ENCODE measurements at regions not wholly inside any gene's neighbourhood (a gene's known extent, or its start where the extent isn't known, plus 50 kb on each side); places are given as distances from the start of the nearest gene placed in this dataset.
"Not testable (repeated sequence)": the region's sequence is repeated elsewhere in the genome, so short reads cannot be mapped to it uniquely, and the experiment has no call there.

DNA sequence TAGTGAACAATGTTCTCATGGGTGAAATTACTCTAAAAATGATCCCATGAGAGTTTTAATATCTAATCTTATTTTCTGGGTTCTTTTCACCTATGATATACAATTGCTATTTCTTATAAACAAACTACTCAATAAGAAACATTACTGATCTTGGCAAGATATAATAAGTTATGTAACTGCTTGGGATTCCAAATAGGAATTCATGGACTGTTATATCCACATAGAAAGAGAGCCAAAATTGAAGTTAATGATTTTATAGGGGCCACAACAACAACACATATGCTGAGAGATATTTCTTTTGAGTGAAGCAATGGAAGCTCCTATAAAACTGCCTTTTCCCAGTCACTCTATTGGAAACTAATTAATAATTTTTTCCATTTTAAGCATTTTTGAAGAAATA is 90.4 kb upstream of the TLL1 start:
- no peak for DNase-seq

DNA sequence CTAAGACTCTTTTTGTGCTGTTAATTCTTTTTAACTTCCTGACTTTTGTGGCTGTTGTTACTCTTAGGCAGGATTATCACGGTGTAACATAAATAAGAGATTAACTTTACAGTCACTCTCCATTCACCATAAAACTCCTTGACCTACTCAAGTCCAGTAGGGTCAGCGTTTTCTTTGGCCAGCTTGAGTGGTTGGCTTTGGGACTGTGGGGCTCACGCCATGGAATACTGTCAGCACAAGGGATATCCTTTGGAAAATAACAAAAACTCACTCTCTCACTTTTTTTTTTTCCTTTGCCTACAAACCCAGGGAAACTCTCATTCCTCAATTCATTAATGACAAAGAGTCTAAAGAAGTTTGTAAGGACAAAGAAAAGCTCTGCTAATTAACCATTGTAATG is 89.4 kb upstream of the TLL1 start:
- DNase-seq = no peak

DNA sequence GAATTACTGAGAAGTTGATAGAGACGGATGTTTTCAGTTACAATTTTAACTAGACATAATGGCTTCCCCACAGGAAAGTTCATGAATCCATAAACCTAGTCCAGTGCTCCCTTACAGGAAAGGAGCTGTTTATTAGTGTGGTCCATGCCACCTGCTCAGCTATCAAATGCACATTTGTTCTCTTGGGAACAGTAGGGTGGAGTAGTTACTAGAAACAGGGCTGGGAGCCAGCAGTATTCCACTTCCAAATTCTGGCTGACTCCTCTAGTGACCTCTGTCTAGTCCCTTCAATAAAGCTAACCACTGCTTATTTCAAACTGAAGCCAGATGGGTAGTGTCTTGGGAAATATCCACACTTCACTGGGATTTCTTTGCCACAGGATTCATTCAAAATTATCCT is 88.4 kb upstream of the TLL1 start:
- no peak for DNase-seq

DNA sequence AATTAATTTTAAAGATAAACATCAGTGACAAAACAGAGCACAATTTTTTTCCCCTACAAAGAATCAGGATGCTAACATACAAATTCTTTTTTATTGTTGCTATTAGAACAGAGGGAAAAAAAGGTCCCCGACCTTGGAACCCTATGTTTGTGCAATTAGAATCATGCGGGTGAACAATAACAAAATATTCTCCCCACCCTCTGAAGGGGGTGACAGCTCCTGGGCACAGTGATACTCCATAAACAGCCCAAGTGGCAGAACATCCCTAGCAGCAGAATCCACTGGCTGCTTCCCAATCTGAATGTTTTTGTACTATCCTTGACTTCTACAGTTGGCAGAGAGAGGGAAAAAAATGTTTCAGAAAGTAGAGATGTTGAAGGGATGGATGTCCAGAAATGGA is 87.7 kb upstream of the TLL1 start:
- no peak for DNase-seq

DNA sequence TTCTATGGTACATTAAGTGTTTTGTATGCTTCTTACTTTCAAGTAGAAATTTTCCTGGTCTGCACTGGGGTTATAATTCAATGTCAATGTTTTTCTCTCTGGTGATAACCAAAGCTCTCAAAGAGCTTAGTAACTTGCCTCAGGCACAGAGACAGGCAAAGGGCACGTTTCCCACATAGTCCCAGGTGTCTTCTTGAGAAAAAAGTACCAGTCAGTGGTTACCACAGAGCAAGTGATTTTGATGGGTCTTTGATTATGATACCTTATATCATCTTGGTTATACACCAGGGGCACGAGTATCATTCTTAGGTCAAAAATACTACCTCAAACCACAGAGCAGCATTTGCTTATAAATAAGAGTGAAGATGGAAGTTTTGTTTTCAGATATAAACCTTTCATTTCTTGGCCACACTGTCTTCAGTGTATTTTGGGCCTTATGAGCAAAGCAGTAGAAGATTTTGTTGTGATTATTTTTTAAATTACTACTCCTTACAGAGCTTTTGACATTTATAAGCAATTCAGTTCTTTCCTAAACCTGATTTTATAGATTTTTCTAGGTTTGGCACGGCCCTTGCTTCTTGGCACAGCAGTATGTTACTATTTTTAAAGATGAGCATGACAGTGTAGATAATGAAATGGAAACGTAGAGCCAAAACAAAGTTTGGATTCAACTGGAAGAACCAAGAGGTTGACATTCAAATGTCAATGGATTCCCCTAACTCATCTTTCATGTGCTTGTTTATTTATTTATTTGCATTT is 85.3 kb upstream of the TLL1 start:
- DNase-seq = no peak

DNA sequence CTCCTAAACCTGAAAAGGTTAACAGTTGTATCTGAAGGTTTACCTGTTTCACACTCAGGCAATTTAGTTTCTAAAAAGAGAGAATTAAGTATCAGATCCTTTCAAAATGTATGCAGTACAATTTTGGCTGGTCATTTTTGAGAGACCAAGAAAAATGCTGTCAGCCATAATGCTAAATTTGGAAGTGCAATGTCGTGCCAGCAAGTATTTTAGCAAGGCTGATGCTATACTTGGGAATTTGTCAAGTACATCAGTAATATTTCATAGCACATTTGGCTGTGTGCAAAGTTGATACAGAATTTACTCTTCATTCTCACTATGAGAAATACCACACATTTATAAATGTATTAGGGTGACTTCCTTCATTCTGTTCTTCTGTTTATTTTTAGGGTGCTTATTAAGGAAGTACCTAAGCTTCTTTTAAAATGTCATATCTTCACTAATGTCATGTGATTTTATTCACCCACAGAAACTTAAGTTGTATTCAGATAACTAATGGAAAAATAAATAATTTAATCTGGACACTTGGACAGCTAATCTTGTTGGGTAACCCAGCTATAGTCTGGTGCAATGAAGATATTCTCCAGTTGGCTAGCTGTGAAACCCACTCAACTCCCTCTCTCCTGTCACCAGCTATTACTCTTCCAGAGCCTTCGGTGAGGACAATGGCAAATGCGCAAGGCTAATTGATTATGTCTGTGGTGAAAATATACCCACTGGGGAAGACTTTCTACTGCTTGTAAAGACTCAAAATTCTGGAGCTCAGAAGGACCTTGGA is 84.2 kb upstream of the TLL1 start:
- no peak for DNase-seq

DNA sequence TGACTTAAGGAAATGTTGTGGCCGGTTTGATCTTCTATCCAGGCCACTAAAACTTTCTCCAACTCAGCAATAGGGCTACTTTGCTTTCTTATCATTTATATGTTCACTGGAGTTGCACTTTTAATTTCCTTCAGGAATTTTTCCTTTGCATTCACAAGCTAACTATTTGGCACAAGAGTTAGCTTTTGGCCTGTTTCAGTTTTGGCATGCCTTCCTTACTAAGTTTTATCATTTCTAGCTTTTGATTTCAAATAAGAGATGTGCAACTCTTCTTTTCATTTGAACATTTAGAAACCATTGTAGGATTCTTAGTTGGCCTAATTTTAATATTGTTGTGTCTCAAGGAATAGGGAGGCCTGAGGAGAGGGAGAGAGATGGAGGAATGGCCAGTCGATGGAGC is 79.8 kb upstream of the TLL1 start:
- DNase-seq = no peak

DNA sequence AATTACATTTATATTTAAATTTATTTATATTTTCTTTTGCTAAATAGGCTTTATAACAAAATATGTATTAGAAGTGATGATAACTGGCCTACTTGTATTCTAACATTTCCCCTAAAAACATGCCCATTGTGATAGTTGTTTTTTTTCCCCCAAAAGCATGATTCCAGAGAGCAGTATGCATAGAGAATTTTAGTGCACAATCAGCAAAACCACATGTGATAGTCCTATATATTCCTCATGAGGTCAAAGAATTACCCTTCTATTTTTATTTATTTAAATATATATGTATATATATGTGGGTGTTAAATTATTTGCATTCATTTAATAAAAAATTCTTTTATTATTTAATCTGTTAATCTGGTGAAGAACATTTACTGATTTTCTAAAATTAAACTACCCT is 78.2 kb upstream of the TLL1 start:
- DNase-seq = no peak

DNA sequence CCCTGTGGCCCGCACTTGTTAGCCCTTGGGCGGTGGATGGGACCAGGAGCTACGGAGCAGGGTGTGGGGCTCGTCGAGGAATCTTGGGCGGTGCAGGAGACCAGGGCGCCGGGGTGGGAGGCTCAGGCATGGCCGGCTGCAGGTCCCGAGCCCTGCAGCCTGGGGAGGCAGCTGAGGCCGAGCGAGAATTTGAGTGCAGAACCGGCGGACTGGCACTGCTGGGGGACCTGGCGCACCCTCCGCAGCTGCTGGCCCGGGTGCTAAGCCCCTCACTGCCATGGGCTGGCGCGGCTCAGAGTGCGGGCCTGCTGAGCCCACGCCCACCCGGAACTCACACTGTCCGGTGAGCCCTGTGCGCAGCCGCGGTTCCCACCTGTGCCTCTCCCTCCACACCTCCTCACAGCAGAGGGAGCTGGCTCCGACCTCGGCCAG is 73.6 kb upstream of the TLL1 start:
- no peak for DNase-seq

DNA sequence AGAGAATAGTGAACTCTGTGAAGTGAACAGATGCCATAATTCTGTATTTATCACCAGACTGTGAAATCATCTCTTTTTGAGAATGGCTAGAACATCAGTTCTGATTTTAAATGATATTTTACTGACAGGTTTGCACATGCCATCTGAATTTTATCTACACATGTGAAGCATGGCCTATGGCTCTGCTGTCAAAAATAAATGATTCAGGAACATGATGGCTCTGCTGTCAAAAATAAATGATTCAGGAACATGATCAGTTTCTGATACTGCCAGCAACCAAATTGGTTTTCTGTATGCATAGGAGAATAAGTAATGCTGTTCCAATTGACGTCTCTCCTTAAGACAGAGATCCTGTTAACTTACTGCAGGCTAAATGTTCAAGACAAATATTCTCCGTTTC is 70.6 kb upstream of the TLL1 start:
- DNase-seq = no peak

DNA sequence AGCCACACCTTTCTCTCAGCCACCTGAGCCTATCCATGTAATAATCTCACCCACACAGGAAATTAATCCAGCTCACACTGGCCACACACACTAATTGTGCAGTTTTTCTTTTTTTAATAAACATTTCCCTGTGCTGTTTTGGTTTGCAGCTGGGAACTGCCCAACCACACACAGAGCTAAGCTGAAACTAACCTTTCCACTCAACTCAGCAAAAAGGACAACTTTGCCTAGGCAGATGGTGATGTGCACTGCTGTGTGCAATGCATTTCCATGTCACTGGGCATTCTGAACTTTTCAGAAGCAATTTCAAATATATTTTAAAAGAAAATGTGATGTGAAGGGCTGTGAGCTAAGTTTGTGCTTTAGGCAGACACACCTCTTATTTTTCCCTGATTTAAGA is 70.0 kb upstream of the TLL1 start:
- no peak for DNase-seq

DNA sequence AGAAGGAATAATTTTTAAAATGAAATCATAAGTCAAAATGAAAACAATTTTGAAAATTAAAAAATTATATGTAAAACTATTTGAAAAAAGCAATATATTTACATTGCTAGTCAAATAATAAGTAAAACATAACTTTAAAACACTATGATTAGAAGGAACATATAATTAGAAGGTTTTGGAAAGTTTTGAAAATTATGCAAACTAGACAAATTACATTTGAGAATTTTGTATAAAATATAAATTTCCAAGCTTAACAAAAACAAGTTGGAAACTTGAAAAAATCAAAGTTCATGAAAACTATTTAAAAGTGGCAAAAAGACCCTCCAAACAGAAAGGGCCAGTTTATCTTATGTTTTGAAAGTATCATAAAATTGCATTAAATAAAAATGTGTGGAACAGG is 67.6 kb upstream of the TLL1 start:
- DNase-seq = no peak

DNA sequence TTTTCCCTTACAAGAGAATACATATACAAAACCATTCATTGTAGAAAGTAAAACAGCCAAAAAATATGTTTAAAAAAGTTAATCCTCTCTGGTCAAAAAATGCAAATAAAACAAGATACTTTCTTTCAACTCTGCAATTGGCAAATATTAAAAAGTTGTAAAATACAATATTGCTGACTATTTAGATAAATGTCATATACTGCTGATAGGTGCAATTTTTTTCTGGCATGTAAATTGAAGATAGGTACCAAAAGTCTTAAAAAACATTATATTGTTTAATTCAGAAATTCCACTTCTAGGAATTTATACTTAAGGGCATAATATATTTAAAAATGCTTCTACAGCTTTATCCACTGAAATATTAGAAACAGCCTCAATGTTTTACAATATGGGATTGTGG is 66.4 kb upstream of the TLL1 start:
- no peak for DNase-seq

DNA sequence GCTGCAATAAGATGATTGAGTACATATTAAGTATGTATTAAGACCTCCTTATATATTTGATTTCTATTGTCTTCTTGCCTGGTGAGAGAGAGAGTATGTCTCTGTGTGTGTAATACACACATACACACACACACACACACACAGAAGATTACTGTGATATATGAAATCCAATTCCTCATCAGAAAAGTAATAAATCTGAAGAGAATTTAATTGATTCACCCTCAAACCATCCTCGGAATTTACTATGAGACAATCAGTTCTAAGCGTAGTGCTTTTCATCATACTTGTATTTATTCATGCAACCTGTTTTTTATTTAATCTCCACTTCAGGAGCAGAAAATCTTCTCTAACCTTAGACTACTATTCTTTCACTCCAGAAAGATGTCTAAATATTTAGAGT is 62.3 kb upstream of the TLL1 start:
- DNase-seq = no peak

DNA sequence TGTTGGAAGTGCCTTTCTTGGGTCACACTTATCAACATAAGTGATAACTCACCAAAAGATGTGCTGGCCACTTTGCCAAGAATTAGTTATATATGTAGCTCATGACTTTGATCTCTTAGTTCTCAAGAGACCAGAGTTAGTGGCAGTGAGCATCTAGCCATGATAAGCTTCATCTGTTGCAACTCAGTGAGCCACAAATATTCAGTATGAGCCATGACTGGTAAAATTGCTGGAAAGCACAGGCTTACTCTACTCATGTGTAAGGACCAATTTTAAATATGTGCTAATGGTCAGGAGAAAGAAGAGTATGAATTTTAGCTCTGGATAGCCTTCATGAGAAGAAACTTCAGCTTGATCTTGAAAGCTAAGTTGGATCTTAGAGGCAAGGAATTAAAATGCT is 59.4 kb upstream of the TLL1 start:
- no peak for DNase-seq

DNA sequence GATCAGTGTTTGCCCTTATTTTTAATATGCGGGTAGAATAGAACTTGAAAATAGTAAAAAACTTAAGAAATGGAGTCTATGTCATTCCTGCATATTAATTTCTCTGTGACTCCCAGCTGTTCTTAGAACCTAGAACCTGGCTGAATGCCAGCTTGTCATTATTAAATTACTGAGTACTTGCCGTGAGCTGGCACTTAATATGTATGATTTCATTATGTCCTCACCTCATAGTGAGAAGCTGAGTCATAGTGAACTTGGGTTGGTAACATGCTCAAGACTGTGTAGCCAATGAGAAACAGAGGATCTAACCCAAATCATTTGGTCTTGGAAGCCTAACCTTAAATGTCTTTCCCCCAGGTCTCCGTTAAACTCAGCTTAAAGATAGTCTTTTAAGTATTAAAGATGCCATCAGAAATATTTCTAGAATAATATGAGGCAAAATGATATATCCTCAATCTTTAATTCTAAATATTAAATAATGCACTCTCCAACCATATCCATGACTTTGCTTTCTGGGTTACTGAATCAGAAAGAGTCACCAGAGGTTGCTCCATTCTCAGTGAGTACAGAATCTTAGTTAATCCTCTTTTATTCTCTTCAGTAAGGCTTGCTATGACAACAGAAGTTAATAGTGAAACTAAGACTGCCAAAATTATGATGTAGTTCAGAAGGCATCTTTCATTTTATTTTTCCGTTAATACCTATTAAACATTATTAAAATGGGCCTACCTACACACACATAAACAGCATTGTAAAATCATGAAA is 58.6 kb upstream of the TLL1 start:
- DNase-seq = no peak

DNA sequence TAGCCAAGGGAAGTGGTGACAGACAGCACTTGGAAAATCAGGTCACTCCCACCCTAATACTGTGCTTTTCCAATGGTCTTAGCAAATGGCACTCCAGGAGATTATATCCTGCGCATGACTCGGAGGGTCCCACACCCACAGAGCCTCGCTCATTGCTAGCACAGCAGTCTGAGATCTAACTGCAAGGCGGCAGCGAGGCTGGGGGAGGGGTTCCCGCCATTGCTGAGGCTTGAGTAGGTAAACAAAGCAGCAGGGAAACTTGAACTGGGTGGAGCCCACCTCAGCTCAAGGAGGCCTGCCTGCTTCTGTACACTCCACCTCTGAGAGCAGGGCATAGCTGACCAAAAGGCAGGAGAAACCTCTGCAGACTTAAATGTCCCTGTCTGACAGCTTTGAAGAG is 53.9 kb upstream of the TLL1 start:
- DNase-seq = not testable (repeated sequence)
